ENCODE measurements at regions not wholly inside any gene's neighbourhood (a gene's known extent, or its start where the extent isn't known, plus 50 kb on each side); places are given as distances from the start of the nearest gene placed in this dataset.

- TF ChIP-seq, protein P1, sequence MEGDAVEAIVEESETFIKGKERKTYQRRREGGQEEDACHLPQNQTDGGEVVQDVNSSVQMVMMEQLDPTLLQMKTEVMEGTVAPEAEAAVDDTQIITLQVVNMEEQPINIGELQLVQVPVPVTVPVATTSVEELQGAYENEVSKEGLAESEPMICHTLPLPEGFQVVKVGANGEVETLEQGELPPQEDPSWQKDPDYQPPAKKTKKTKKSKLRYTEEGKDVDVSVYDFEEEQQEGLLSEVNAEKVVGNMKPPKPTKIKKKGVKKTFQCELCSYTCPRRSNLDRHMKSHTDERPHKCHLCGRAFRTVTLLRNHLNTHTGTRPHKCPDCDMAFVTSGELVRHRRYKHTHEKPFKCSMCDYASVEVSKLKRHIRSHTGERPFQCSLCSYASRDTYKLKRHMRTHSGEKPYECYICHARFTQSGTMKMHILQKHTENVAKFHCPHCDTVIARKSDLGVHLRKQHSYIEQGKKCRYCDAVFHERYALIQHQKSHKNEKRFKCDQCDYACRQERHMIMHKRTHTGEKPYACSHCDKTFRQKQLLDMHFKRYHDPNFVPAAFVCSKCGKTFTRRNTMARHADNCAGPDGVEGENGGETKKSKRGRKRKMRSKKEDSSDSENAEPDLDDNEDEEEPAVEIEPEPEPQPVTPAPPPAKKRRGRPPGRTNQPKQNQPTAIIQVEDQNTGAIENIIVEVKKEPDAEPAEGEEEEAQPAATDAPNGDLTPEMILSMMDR (IDR thresholded peaks at IDR 0.05; ENCODE audit: low read depth, low read length) = no peak
- H3K4me3 ChIP-seq (replicated peaks in 1 of 2; ENCODE audit: low read depth in 2 of 2, low read length in 2 of 2) = no peak overlapping the region
- DNase-seq (ENCODE audit: low read depth in 2 of 2) = no peak
These were observed 877.1 kb downstream of the TMEM182 start for GRCh38 chr2:103638978-103639377.

DNA sequence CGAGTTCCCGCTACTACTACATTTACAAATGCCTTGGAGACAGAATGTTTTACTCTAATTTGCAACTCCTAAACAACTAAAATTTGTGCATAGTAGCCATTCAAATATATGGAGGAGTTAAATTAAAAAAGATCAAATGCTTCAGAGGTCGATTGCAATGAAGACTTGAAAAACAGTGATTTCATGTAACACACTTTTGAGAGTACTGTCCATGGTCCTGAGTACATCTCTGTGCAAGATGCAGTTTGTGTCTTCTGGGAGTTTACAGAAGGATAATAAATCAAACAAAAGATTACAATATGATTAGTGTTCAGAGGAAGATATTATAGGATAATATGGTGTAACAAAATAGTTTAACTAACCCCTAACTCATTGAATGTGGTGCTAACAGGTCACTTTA is 894.7 kb downstream of the TMEM182 start:
- TF ChIP-seq, protein P1 (IDR thresholded peaks at IDR 0.05; ENCODE audit: low read depth, low read length) = no peak
- H3K4me3 ChIP-seq (replicated peaks in 1 of 2; ENCODE audit: low read depth in 2 of 2, low read length in 2 of 2) = no peak overlapping the region
- peak in 1 of 2 donors; percentile 3 for DNase-seq (ENCODE audit: low read depth in 2 of 2)

GRCh38 chr2:103660519-103660918 is 898.7 kb downstream of the TMEM182 start:
- TF ChIP-seq, protein P1 (IDR thresholded peaks at IDR 0.05; ENCODE audit: low read depth, low read length) = no peak
- H3K4me3 ChIP-seq (replicated peaks in 1 of 2; ENCODE audit: low read depth in 2 of 2, low read length in 2 of 2) = no peak overlapping the region
- no peak for DNase-seq (ENCODE audit: low read depth in 2 of 2)

DNA sequence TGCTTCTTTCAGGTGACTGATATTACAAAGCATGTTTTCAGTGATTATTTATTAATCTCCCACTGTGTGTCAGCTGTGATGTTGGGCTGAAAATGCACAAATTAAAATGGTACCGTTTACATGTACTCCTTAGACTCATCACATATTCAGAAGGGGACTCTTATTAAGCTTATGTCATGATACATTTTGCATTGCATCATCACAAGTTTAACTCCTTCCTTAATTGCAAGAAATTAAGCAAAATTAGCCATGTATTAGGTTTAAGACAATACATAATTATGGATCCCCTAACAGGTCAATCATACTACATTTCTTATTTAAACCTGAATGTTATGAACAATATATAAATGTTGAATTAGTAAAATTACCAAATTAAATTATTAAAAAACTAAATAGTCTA is 899.1 kb downstream of the TMEM182 start:
- DNase-seq (ENCODE audit: low read depth in 2 of 2) = no peak
- H3K4me3 ChIP-seq (replicated peaks in 1 of 2; ENCODE audit: low read depth in 2 of 2, low read length in 2 of 2) = no peak overlapping the region

DNA sequence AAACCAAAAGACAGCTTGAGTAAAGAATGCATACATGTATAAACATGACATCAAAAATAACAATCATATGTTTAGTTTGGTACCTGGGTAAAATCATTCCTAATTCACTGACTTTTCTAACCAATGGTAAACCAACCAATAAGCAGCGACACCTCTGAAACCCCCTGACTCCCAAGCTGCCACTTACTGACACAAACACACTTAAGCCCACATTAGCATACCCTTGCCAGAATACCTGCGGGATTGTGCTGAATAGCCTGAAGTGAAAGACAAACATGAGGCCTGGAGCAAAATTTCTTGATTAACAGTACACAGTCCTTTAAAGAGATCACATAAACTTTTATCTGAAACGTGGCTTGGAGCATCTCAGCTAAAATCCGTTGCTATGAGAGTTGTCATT is 902.9 kb downstream of the TMEM182 start:
- H3K4me3 ChIP-seq (replicated peaks in 1 of 2; ENCODE audit: low read depth in 2 of 2, low read length in 2 of 2) = no peak overlapping the region
- no peak for DNase-seq (ENCODE audit: low read depth in 2 of 2)
- TF ChIP-seq, protein P1 (IDR thresholded peaks at IDR 0.05; ENCODE audit: low read depth, low read length) = no peak

More for the DNA sequence above, 899.1 kb downstream of the TMEM182 start:
- TF ChIP-seq, protein P1 (IDR thresholded peaks at IDR 0.05; ENCODE audit: low read depth, low read length) = no peak

GRCh38 chr2:103667335-103667884 is 905.6 kb downstream of the TMEM182 start:
- DNase-seq (ENCODE audit: low read depth in 2 of 2) = no peak
- no peak overlapping the region for H3K4me3 ChIP-seq (replicated peaks in 1 of 2; ENCODE audit: low read depth in 2 of 2, low read length in 2 of 2)
- TF ChIP-seq, protein P1 (IDR thresholded peaks at IDR 0.05; ENCODE audit: low read depth, low read length) = no peak

GRCh38 chr2:103669531-103669930 is 907.7 kb downstream of the TMEM182 start:
- DNase-seq (ENCODE audit: low read depth in 2 of 2) = no peak
- no peak overlapping the region for H3K4me3 ChIP-seq (replicated peaks in 1 of 2; ENCODE audit: low read depth in 2 of 2, low read length in 2 of 2)
- TF ChIP-seq, protein P1 (IDR thresholded peaks at IDR 0.05; ENCODE audit: low read depth, low read length) = no peak
